NCI-H345 treated with DMSO at 0.1 percent for 48 hours (cell line): ENCODE measurements at regions not wholly inside any gene's neighbourhood (a gene's known extent, or its start where the extent isn't known, plus 50 kb on each side); places are given as distances from the start of the nearest gene placed in this dataset.

Experiments
- DNase-seq: peaks from one replicate; lab custom pipeline; 2025; ENCODE audit not compliant: unreplicated experiment; lab: John Stamatoyannopoulos, UW

DNA sequence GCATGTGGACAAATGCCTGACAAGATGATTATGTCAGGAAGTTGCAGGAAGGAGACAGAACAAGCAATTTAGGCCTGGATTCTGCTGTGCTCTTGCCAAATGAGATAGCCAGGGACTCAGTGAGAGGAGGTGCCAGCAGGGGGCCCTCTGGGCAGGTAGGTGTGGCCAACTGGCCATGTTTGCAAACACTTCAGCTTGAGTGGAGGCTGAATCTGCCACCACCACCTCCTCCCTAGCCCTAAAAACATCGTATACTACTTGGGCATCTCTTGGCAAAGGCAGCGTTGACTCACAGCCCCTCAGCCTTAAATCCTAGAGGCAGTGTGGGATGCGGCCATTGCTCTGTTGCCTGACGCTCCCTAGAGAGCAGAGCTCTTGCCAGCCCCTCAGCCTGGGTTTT, 95.1 kb upstream of the PLET1 start:
- peak; percentile 53 for DNase-seq

GRCh38 chr11:112357488-112357887, 96.8 kb upstream of the PLET1 start:
- no peak for DNase-seq

DNA sequence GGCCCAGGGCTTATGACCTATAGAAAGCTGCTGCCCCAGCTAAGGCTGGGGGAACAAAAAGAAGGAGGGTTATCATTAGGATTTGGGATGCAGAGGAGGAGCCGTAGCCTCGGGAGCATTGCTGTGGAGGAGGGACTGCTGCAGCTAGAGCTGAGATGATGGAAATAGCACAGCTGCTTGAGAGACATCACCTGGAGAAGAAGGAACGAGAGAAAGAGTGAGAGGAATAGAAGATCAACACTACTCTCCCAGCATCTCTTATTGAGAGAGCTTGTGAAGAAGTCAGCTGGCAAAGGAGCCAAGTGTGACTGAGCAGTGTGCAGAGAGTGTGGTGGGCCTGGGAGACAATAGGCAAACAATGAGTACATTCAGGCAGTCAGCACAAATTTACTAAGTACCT, 100.7 kb upstream of the PLET1 start:
- DNase-seq, result no peak

- DNase-seq, result no peak
These were observed 102.9 kb upstream of the PLET1 start for GRCh38 chr11:112363527-112363926.

GRCh38 chr11:112364962-112365481, 104.4 kb upstream of the PLET1 start:
- no peak for DNase-seq

GRCh38 chr11:112366012-112366411, 105.4 kb upstream of the PLET1 start:
- no peak for DNase-seq

DNA sequence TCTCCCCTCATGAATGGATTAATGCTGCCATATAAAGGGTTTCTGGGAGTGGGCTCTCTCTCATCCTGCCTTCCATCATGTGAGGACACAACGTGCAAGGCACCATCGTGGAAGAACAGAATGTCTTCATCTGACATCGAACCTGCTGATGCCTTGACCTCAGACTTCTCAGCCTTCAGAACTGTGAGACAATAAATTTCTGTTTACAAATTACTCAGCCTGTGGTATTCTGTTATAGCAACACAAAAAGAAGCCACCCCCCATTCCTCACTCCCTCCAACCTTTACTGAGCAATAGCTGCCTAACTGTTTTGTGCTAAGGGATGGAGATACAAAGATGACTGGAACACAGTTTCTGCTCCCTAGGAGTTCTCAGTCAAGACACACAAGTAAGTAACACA, 106.1 kb upstream of the PLET1 start:
- DNase-seq, result no peak

DNA sequence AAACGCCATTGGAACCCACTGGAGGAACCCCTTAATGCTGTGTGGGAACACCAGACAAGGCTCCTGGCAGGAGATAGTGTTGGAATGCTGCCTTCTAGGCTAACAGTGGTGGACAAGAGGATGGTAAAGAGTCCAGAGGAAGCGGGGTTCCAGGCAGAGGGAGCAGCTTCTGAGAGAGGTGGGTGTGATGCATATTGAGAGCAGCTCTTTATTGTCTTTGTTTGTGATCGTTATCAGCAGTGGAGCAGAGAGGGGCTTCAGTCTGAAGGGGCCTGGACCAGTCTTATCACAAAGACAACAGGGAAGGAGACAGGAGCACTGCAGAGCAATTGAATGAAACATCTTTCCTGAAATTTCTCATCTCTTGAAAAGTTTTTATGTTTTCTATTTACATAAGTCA, 106.8 kb upstream of the PLET1 start:
- DNase-seq, result no peak

DNA sequence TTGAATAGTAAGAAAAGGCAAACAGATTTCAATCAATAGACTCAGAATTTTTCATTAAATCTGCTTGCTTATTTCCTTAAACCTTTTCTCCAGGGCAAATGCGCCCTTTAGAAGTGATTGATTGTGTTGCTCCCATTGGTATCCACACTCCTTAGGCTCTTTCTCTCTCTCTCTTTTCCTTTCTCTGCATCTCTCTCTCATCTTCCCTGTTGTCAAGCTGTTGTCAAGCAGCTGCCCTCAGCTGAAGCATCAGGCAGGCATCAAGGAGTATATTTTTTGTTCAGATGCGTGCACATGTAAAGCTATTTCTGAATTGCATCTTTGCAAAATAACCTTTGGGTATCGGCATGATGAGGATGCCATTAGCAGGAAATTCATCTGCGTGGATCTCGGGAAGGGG, 107.2 kb upstream of the PLET1 start:
- DNase-seq, result no peak

DNA sequence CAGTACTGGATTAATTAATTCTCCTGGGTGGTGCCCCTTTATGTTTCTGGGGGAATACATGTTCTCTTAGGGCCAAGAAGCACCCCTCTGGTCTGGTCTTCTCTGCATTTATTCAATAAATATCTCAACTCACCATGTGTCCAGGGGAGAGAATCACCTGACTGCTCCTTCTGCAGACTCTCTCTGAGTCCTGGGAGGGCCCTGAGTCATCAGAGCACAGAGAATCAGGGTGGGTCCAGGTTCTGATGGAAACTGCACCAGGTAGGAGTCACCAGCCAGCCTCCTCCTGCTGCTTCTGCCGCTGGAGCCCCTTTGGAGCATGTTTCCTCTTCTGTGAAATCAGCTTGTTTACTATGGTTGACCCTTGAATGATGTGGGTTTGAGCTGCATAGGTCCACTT, 107.7 kb upstream of the PLET1 start:
- no peak for DNase-seq

GRCh38 chr11:112369374-112369773, 108.7 kb upstream of the PLET1 start:
- DNase-seq, result no peak

DNA sequence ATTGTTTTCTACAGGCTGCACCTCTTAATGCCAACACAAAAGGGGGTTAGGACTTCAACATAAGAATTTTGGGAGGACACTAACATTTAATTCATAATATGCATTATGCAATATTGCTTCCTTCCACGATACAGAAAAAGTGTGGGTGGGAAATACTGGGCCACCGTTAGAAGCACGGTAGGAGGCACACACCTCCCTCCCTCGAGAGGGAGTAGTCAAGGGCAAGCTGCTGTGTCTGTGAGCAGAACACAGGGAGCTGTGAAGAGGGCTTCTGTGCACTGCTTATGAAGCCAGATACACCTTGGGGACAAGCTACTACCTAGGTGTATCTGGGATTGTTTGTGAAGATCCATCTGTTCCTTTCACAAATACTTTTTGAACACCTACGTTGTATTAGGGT, 109.3 kb upstream of the PLET1 start:
- DNase-seq, result no peak

DNA sequence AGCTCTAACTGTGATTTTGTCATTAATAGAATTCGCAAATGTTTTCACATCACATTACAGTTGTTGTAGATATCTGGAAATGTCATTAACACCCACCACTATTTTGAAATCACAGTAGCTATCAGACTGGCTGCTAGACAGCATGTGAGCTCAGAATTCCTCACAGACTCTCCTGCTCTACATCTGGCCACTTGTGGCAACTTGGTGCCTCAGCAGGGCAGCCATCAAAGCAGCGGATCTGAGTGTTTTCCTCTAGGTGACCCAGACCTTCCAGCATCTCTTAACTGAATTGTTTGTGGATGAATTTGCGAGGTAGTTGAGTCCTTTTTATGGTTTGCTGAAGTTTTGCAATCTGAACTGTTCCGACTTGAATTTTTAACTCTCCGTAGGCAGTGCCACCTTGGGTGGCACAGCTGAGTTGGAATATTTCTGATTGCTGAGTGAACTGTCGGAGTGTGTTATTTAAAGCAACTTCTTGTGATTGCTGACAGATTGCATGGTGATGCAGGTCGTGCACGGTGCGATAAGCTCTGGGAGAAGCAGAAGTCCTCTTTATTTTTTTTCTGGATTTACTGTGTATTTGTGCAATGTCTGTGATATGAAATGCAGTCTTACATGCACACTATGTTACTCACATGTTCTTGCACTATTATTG, 114.0 kb upstream of the PLET1 start:
- DNase-seq, result no peak

DNA sequence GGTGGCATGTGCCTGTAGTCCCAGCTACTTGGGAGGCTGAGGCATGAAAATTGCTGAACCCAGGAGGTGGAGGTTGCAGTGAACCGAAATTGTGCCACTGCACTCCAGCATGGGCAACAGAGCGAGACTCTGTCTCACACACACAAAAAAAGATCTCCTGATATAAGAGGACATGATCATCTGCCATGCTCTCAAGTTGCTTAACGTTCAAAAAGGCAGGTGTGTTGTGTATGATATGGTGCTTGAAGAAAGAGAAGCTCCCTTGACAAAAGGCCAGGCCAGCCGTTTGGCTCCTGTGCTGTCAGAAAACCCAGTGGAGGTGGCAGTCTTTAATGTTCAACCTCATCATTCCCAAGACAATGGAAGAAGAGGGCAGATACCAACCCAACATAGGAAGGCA, 117.3 kb upstream of the PLET1 start:
- no peak for DNase-seq

- DNase-seq, result no peak
These were observed 119.8 kb upstream of the PLET1 start for GRCh38 chr11:112380464-112380863.

GRCh38 chr11:112381578-112381977, 120.9 kb upstream of the PLET1 start:
- no peak for DNase-seq

DNA sequence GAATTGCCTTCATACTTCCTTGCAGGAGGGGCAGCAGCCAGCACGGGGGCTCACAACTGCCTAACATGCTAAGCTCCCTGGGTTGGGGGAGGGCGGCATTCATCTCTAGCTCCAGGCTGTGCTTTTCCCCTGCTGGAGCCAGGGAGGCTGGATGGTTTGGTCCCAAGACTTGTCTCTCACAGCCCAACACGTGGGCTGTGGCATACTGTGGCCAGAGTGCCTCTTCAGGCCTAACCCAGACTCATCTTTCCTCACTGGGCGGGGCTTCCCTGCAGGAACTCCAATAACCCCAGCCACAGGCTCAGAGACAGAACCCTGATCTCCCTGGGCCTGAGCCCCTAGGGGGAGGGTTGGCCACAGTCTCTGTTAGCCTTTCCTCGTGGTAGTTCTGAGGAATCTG, 121.9 kb upstream of the PLET1 start:
- no peak for DNase-seq

DNA sequence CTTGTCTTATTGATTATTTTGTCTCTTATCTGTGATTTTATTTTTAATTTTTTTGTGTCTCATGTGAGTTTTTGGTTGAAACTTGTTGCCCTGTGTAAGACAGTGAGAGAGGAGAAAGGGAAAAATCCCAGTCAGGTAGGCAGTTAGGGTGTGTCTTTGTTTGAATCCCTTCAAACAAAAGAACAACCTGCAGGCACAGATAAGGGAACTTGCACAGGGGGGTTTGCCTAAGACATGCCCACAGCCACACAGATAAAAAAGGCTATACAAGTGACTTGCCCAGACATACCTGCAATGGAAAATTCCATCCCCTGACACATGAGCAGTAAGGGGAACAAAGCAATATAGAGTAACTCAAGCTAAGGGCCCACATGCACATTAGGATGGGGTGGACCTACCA, 127.8 kb upstream of the PLET1 start:
- no peak for DNase-seq

DNA sequence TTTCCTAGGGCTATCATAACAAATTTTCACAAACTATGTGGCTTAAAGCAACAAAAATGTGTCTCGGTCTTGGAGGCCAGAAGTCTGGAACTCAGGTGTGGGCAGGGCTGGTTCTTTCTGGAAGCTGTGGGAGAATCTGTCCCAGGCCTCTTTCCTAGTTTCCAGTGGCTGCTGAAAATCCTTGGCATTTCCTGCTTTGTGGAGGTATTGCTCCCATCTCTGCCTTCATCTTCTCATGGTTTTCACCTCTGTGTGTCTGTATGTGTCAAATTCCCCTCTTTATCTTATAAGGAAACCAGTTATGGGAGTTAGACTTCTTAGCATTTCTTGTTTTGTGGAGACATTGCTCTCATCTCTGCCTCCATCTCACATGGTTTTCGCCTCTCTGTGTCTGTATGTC, 130.4 kb upstream of the PLET1 start:
- DNase-seq, result no peak

DNA sequence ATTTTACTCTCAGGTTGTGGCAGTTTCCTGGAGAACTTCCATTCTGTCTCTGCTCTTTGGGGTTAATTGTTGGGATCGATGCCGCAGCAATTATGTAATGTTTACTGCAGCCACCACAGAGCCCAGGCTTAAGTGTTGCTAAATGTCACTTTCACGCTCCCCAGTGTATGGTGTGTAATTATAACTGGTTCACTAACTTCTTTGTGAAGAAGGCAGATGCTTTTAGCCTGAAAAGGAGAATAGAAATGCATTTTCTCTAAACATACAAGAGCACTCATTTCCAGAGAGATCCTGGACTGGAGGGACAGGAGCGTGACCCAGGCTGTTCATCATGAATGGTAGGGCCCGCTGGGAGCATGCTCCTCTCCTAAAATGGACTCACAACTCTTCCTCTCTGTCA, 132.2 kb upstream of the PLET1 start:
- peak; percentile 89 for DNase-seq

- DNase-seq, result no peak
These were observed 133.6 kb upstream of the PLET1 start for GRCh38 chr11:112394304-112394703.

- no peak for DNase-seq
These were observed 135.4 kb upstream of the PLET1 start for GRCh38 chr11:112396076-112396475.

GRCh38 chr11:112398798-112399478, 138.3 kb upstream of the PLET1 start:
- no peak for DNase-seq
